PC-9 (cell line): ENCODE measurements at regions not wholly inside any gene's neighbourhood (a gene's known extent, or its start where the extent isn't known, plus 50 kb on each side); places are given as distances from the start of the nearest gene placed in this dataset.

ENCODE experiments used
- CTCF ChIP-seq: fragments of 200-600 bp; sonication (generic); conservative IDR thresholded peaks from 2 replicates; pipeline ENCODE4 v1.6.1; 2017; ENCODE audit warnings: mixed run types, antibody characterized with exemption, mild to moderate bottlenecking, moderate library complexity
- EZH2 ChIP-seq: fragments of 200-600 bp; sonication (generic); IDR thresholded peaks from 2 replicates; pipeline ENCODE4 v1.8.0; 2017; ENCODE audit warnings: antibody characterized with exemption, low read depth

- TF ChIP-seq EZH2 (no peak), CTCF (no peak)
These were observed 85.5 kb upstream of the NUDT12 start for GRCh38 chr5:103648086-103648485.
